B cell (primary cell): ENCODE measurements at regions not wholly inside any gene's neighbourhood (a gene's known extent, or its start where the extent isn't known, plus 50 kb on each side); places are given as distances from the start of the nearest gene placed in this dataset.

Experiments
- ATAC-seq: fragments of 200-7000 bp; cut with Tn5 transposase; one replicate; pipeline ENCODE4 v1.10.0; 2021; ENCODE audit warnings: low read depth, mild to moderate bottlenecking, moderate number of reproducible peaks, moderate library complexity
- CTCF ChIA-PET: fragments of 350-600 bp; sonication (Branson Sonifier 250); formaldehyde crosslinking; loops from one replicate; lab custom pipeline; 2021; ENCODE audit warnings: antibody characterized with exemption, inconsistent platforms; lab: Charles Lee
- POLR2A ChIA-PET: fragments of 350-600 bp; sonication (Branson Sonifier 250); formaldehyde crosslinking; loops from one replicate; lab custom pipeline; 2021; ENCODE audit warnings: antibody characterized with exemption; lab: Charles Lee
- DNase-seq: peaks from one replicate; pipeline ENCODE4 v3.0.0; 2013
- H2AFZ ChIP-seq: 2 replicates; pipeline ENCODE4 v1.6.1; 2012; ENCODE audit warnings: mild to moderate bottlenecking, low read depth, low read length; ENCODE audit not compliant: insufficient read depth, poor library complexity, severe bottlenecking
- H3K27ac ChIP-seq, 2 donors: 1 replicate in 1 of 2; 2 replicates in 1 of 2; pipeline ENCODE4 v1.5.1; 2012 to 2013; ENCODE audit warnings: low read length in 2 of 2, mild to moderate bottlenecking in 2 of 2, moderate library complexity in 1 of 2
- H3K27me3 ChIP-seq, 4 experiments: fragments of 200-600 bp in 1 of 4; sonication (generic) in 1 of 4; replicated peaks in 1 of 4; 1 replicate in 2 of 4; 2 replicates in 2 of 4; pipeline versions ENCODE4 v1.6.1 to v1.7.0; 2013 to 2016; ENCODE audit warnings: low read length in 3 of 4, mild to moderate bottlenecking in 2 of 4, mixed read lengths in 1 of 4, moderate library complexity in 1 of 4; ENCODE audit not compliant: insufficient read depth in 4 of 4, control insufficient read depth in 3 of 4; ENCODE audit errors: control extremely low read depth in 1 of 4
- H3K36me3 ChIP-seq, 2 experiments: replicated peaks in 1 of 2; 1 replicate in 1 of 2; 2 replicates in 1 of 2; pipeline versions ENCODE4 v1.6.1 to v1.7.1; 2013; ENCODE audit warnings: low read length in 1 of 2; ENCODE audit not compliant: insufficient read depth in 2 of 2, control insufficient read depth in 1 of 2; ENCODE audit errors: control extremely low read depth in 1 of 2, extremely low read depth in 1 of 2
- H3K4me1 ChIP-seq, 2 donors: fragments of 200-600 bp in 1 of 2; sonication (generic) in 1 of 2; 1 replicate in 1 of 2; 2 replicates in 1 of 2; pipeline versions ENCODE4 v1.5.1 to v1.6.1; 2013 to 2017; ENCODE audit warnings: low read length in 2 of 2; ENCODE audit not compliant: control insufficient read depth in 2 of 2, insufficient read depth in 2 of 2
- H3K4me2 ChIP-seq: replicated peaks from 2 replicates; pipeline ENCODE3; 2012; ENCODE audit warnings: mild to moderate bottlenecking, low read depth, low read length; ENCODE audit not compliant: poor library complexity, severe bottlenecking
- H3K4me3 ChIP-seq, 5 experiments: fragments of 200-600 bp in 1 of 5; sonication (generic) in 1 of 5; 1 replicate in 3 of 5; 2 replicates in 2 of 5; pipeline versions ENCODE4 v1.5.1 to v1.7.0; 2011 to 2016; ENCODE audit warnings: low read length in 4 of 5, mild to moderate bottlenecking in 4 of 5, low read depth in 2 of 5, control low read depth in 1 of 5, moderate library complexity in 1 of 5; ENCODE audit not compliant: insufficient read depth in 1 of 5; ENCODE audit errors: control extremely low read depth in 1 of 5, extremely low read depth in 1 of 5
- H3K79me2 ChIP-seq: fragments of 200-600 bp; sonication (generic); one replicate; pipeline ENCODE4 v1.6.0; 2016; ENCODE audit warnings: low read length; ENCODE audit not compliant: control insufficient read depth, insufficient read depth
- H3K9ac ChIP-seq: fragments of 200-600 bp; sonication (generic); 2 replicates; pipeline ENCODE4 v1.6.1; 2017; ENCODE audit warnings: mild to moderate bottlenecking, low read length, moderate library complexity
- H3K9me3 ChIP-seq, 3 donors: one replicate each; pipeline versions ENCODE4 v1.6.1 to v1.7.1; 2013; ENCODE audit warnings: low read length in 2 of 3; ENCODE audit not compliant: control insufficient read depth in 2 of 3, insufficient read depth in 1 of 3; ENCODE audit errors: control extremely low read depth in 1 of 3
- H4K20me1 ChIP-seq: 2 replicates; pipeline ENCODE4 v1.6.0; 2012; ENCODE audit warnings: mild to moderate bottlenecking, low read length; ENCODE audit not compliant: insufficient read depth, control insufficient read depth, poor library complexity, severe bottlenecking
- H3K27ac Mint-ChIP-seq: one replicate; pipeline ENCODE4 v1.8.0; 2021; ENCODE audit warnings: mixed read lengths
- H3K27me3 Mint-ChIP-seq: one replicate; pipeline ENCODE4 v1.8.0; 2021; ENCODE audit warnings: mixed read lengths
- H3K4me1 Mint-ChIP-seq: one replicate; pipeline ENCODE4 v1.8.0; 2021; ENCODE audit warnings: mixed read lengths
- H3K4me3 Mint-ChIP-seq: one replicate; pipeline ENCODE4 v1.8.0; 2021; ENCODE audit warnings: mixed read lengths
- H3K9me3 Mint-ChIP-seq: one replicate; pipeline ENCODE4 v1.8.0; 2022; ENCODE audit warnings: mixed read lengths; ENCODE audit not compliant: insufficient read depth
- CTCF ChIP-seq: fragments of 200-600 bp; IDR thresholded peaks from one replicate; pipeline ENCODE4 v1.8.0; 2022; ENCODE audit warnings: antibody characterized with exemption, mild to moderate bottlenecking
- EZH2 ChIP-seq: IDR thresholded peaks from 2 replicates; pipeline ENCODE4 v1.6.1; 2012; ENCODE audit warnings: borderline replicate concordance, low read depth, mild to moderate bottlenecking, moderate library complexity, low read length; ENCODE audit not compliant: insufficient read depth, poor library complexity, severe bottlenecking
- whole genome bisulfite sequencing: methylation state at CpG from one replicate; pipeline ENCODE4 v1.1.5; 2013; ENCODE audit warnings: missing lambda C conversion rate; ENCODE audit not compliant: insufficient coverage; 5-methylcytosine and 5-hydroxymethylcytosine counted together
- intact Hi-C: fragments of 100-400 bp; cut with micrococcal nuclease; formaldehyde crosslinking; loops from one replicate; pipeline ENCODE4 v1.10.0; 2022

- H3K9ac ChIP-seq = no peak overlapping the region
- no peaks in the 10 kb centered on the region for H3K9me3 Mint-ChIP-seq
- H4K20me1 ChIP-seq = no peaks in the 10 kb centered on the region
- H3K27ac ChIP-seq = no peak overlapping the region
- ChIA-PET CTCF (interaction anchor here (1.1 to 1.4 kb wide), 2 partner anchors 473 to 481 kb away, joined by 3 to 4 read pairs; no protein-coding TSS in a partner anchor), POLR2A (no interaction called here)
- DNase-seq (no peak), ATAC-seq (no peak)
- H3K79me2 ChIP-seq = no peaks in the 10 kb centered on the region
- H3K4me1 Mint-ChIP-seq = peaks cover 3% of the 10 kb centered on the region
- H2AFZ ChIP-seq = no peak overlapping the region
- H3K36me3 ChIP-seq = no peaks in the 10 kb centered on the region
- H3K9me3 ChIP-seq = no peaks in the 10 kb centered on the region
- no peak overlapping the region for H3K27ac Mint-ChIP-seq
- H3K4me2 ChIP-seq = no peak overlapping the region
- no peak overlapping the region for H3K4me3 Mint-ChIP-seq
- peaks cover 4% of the 10 kb centered on the region in 2 donors for H3K4me1 ChIP-seq
- no peak overlapping the region for H3K4me3 ChIP-seq
- intact Hi-C loops = no loop called here
- no peak for TF ChIP-seq CTCF
- TF ChIP-seq EZH2 = no peak
- peaks cover 69% of the 10 kb centered on the region for H3K27me3 Mint-ChIP-seq
- H3K27me3 ChIP-seq = peaks cover 0 to 16% (median 9%) of the 10 kb centered on the region in 4 experiments
Measured at GRCh38 chr6:27081188-27081587, 166.3 kb upstream of the PRSS16 start.

- Histone ChIP-seq H3K36me3 (no peaks in the 10 kb centered on the region), H3K4me3 (no peak overlapping the region), H3K79me2 (no peaks in the 10 kb centered on the region), H3K9ac (no peak overlapping the region), H2AFZ (no peak overlapping the region), H3K4me2 (no peak overlapping the region), H3K27ac (no peak overlapping the region), H3K9me3 (no peaks in the 10 kb centered on the region), H4K20me1 (no peaks in the 10 kb centered on the region), H3K27me3 (peaks cover 0 to 16% (median 9%) of the 10 kb centered on the region in 4 experiments), H3K4me1 (peaks cover 4% of the 10 kb centered on the region in 2 donors)
- TF ChIP-seq EZH2 = no peak
- 66% methylated on average over 2 of the region's 2 CpGs for WGBS
- Mint-ChIP-seq H3K4me1 (peaks cover 3% of the 10 kb centered on the region), H3K27me3 (peaks cover 65% of the 10 kb centered on the region), H3K4me3 (no peak overlapping the region), H3K27ac (no peak overlapping the region), H3K9me3 (no peaks in the 10 kb centered on the region)
- DNase-seq (no peak), ATAC-seq (no peak)
- ChIA-PET CTCF (no interaction called here), POLR2A (no interaction called here)
- intact Hi-C loops = no loop called here
Measured at GRCh38 chr6:27081931-27082330, 165.6 kb upstream of the PRSS16 start.
